MG63 (cell line): ENCODE measurements at regions not wholly inside any gene's neighbourhood (a gene's known extent, or its start where the extent isn't known, plus 50 kb on each side); places are given as distances from the start of the nearest gene placed in this dataset.

Source experiments
- DNase-seq: peaks from one replicate; pipeline ENCODE4 v3.0.0-alpha.2; 2020
- H3K27me3 ChIP-seq: fragments of 250-450 bp; sonication (Bioruptor Pico); 2 replicates; pipeline ENCODE4 v1.5.1; 2020; ENCODE audit warnings: mild to moderate bottlenecking, moderate library complexity
- H3K36me3 ChIP-seq: fragments of 250-450 bp; sonication (Bioruptor Pico); 2 replicates; pipeline ENCODE4 v1.5.1; 2020; ENCODE audit warnings: mild to moderate bottlenecking, moderate library complexity
- H3K4me3 ChIP-seq: fragments of 250-450 bp; sonication (Bioruptor Pico); 2 replicates; pipeline ENCODE4 v1.5.1; 2020; ENCODE audit warnings: mild to moderate bottlenecking, moderate library complexity
- H3K9me3 ChIP-seq: fragments of 250-450 bp; sonication (Bioruptor Pico); 2 replicates; pipeline ENCODE4 v1.5.1; 2020; ENCODE audit warnings: mild to moderate bottlenecking, moderate library complexity

GRCh38 chr15:68512052-68512451, 66.7 kb upstream of the CORO2B start:
- Histone ChIP-seq H3K27me3 (no peaks in the 10 kb centered on the region), H3K9me3 (peaks cover 8% of the 10 kb centered on the region), H3K4me3 (no peak overlapping the region), H3K36me3 (no peaks in the 10 kb centered on the region)
- no peak for DNase-seq

- Histone ChIP-seq H3K36me3 (no peaks in the 10 kb centered on the region), H3K9me3 (peaks cover 8% of the 10 kb centered on the region), H3K27me3 (no peaks in the 10 kb centered on the region), H3K4me3 (no peak overlapping the region)
- no peak for DNase-seq
These were observed 66.2 kb upstream of the CORO2B start for GRCh38 chr15:68512598-68512997.

GRCh38 chr15:68515371-68516095, 63.3 kb upstream of the CORO2B start:
- Histone ChIP-seq H3K36me3 (no peaks in the 10 kb centered on the region), H3K27me3 (no peaks in the 10 kb centered on the region), H3K4me3 (no peak overlapping the region), H3K9me3 (peaks cover 8% of the 10 kb centered on the region)
- no peak for DNase-seq

- peaks cover 8% of the 10 kb centered on the region for H3K9me3 ChIP-seq
- no peak overlapping the region for H3K4me3 ChIP-seq
- H3K27me3 ChIP-seq = no peaks in the 10 kb centered on the region
- H3K36me3 ChIP-seq = no peaks in the 10 kb centered on the region
- no peak for DNase-seq
These were observed 61.5 kb upstream of the CORO2B start for GRCh38 chr15:68517285-68517761.

- H3K4me3 ChIP-seq = no peak overlapping the region
- peaks cover 10% of the 10 kb centered on the region for H3K9me3 ChIP-seq
- H3K27me3 ChIP-seq = no peaks in the 10 kb centered on the region
- H3K36me3 ChIP-seq = no peaks in the 10 kb centered on the region
- no peak for DNase-seq
These were observed 60.7 kb upstream of the CORO2B start for GRCh38 chr15:68518046-68518445.

GRCh38 chr15:68518785-68519430, 59.9 kb upstream of the CORO2B start:
- H3K36me3 ChIP-seq = no peaks in the 10 kb centered on the region
- H3K9me3 ChIP-seq = peaks cover 3% of the 10 kb centered on the region; the same call in 1 of the 2 replicates
- no peak overlapping the region for H3K4me3 ChIP-seq
- H3K27me3 ChIP-seq = no peaks in the 10 kb centered on the region
- no peak for DNase-seq

- Histone ChIP-seq H3K36me3 (no peaks in the 10 kb centered on the region), H3K4me3 (no peak overlapping the region), H3K9me3 (peaks cover 10% of the 10 kb centered on the region), H3K27me3 (no peaks in the 10 kb centered on the region)
- DNase-seq = peak; percentile 51
These were observed 53.8 kb upstream of the CORO2B start for GRCh38 chr15:68524753-68525584.

- H3K27me3 ChIP-seq = no peaks in the 10 kb centered on the region
- no peak for DNase-seq
- H3K4me3 ChIP-seq = no peak overlapping the region
- peaks cover 17% of the 10 kb centered on the region for H3K9me3 ChIP-seq
- no peaks in the 10 kb centered on the region for H3K36me3 ChIP-seq
These were observed 53.0 kb upstream of the CORO2B start for GRCh38 chr15:68525815-68526214.

GRCh38 chr15:68526269-68526668, 52.5 kb upstream of the CORO2B start:
- H3K36me3 ChIP-seq = no peaks in the 10 kb centered on the region
- H3K27me3 ChIP-seq = no peaks in the 10 kb centered on the region
- DNase-seq = no peak
- H3K4me3 ChIP-seq = no peak overlapping the region
- H3K9me3 ChIP-seq = peaks cover 20% of the 10 kb centered on the region

- Histone ChIP-seq H3K27me3 (no peaks in the 10 kb centered on the region), H3K9me3 (peaks cover 22% of the 10 kb centered on the region), H3K4me3 (no peak overlapping the region), H3K36me3 (no peaks in the 10 kb centered on the region)
- no peak for DNase-seq
These were observed 52.0 kb upstream of the CORO2B start for GRCh38 chr15:68526784-68527183.

GRCh38 chr15:68528626-68529290, 50.0 kb upstream of the CORO2B start:
- peaks cover 34% of the 10 kb centered on the region for H3K9me3 ChIP-seq
- no peaks in the 10 kb centered on the region for H3K36me3 ChIP-seq
- no peak for DNase-seq
- no peaks in the 10 kb centered on the region for H3K27me3 ChIP-seq
- no peak overlapping the region for H3K4me3 ChIP-seq
